Parathyroid adenoma (tissue), 2 donors: ENCODE measurements at regions not wholly inside any gene's neighbourhood (a gene's known extent, or its start where the extent isn't known, plus 50 kb on each side); places are given as distances from the start of the nearest gene placed in this dataset.

Experiments used
- H2AFZ ChIP-seq: fragments of 300-600 bp; sonication (generic); one replicate; pipeline ENCODE4 v1.7.0; 2017; ENCODE audit warnings: antibody characterized with exemption, mild to moderate bottlenecking
- H3K27ac ChIP-seq: fragments of 300-600 bp; sonication (generic); one replicate; pipeline ENCODE4 v1.7.0; 2017
- H3K27me3 ChIP-seq: fragments of 300-600 bp; sonication (generic); one replicate; pipeline ENCODE4 v1.7.0; 2017; ENCODE audit warnings: low read length; ENCODE audit not compliant: control insufficient read depth, insufficient read depth
- H3K36me3 ChIP-seq: fragments of 300-600 bp; sonication (generic); one replicate; pipeline ENCODE4 v1.7.0; 2017; ENCODE audit warnings: low read length; ENCODE audit not compliant: control insufficient read depth, insufficient read depth
- H3K4me1 ChIP-seq: fragments of 300-600 bp; sonication (generic); one replicate; pipeline ENCODE4 v1.7.0; 2017; ENCODE audit warnings: control low read depth
- H3K4me2 ChIP-seq: fragments of 300-600 bp; sonication (generic); one replicate; pipeline ENCODE4 v1.7.0; 2017; ENCODE audit warnings: low read length
- H3K4me3 ChIP-seq: fragments of 300-600 bp; sonication (generic); one replicate; pipeline ENCODE4 v1.7.0; 2017; ENCODE audit warnings: low read depth, low read length
- H3K79me2 ChIP-seq: fragments of 300-600 bp; sonication (generic); one replicate; pipeline ENCODE4 v1.7.0; 2017; ENCODE audit warnings: control low read depth
- H3K9ac ChIP-seq: fragments of 300-600 bp; sonication (generic); one replicate; pipeline ENCODE4 v1.7.0; 2017; ENCODE audit warnings: mild to moderate bottlenecking
- H3K9me3 ChIP-seq: fragments of 300-600 bp; sonication (generic); one replicate; pipeline ENCODE4 v1.7.0; 2017; ENCODE audit warnings: low read length; ENCODE audit not compliant: control insufficient read depth
- CTCF ChIP-seq: fragments of 300-600 bp; sonication (generic); IDR thresholded peaks from one replicate; pipeline ENCODE4 v1.7.0; 2017; ENCODE audit warnings: antibody characterized with exemption, mild to moderate bottlenecking
- donor health status: primary hyperparathyroidism.

GRCh38 chr17:52306314-52306713 is 147.8 kb upstream of the CA10 start:
- no peak overlapping the region for H2AFZ ChIP-seq
- no peak overlapping the region for H3K4me3 ChIP-seq
- no peaks in the 10 kb centered on the region for H3K36me3 ChIP-seq
- no peak overlapping the region for H3K27ac ChIP-seq
- no peak overlapping the region for H3K4me2 ChIP-seq
- no peak overlapping the region for H3K9ac ChIP-seq
- no peaks in the 10 kb centered on the region for H3K4me1 ChIP-seq
- no peaks in the 10 kb centered on the region for H3K27me3 ChIP-seq
- no peaks in the 10 kb centered on the region for H3K79me2 ChIP-seq
- no peak for TF ChIP-seq CTCF
- H3K9me3 ChIP-seq = no peaks in the 10 kb centered on the region

- Histone ChIP-seq H3K36me3 (no peaks in the 10 kb centered on the region), H3K9ac (no peak overlapping the region), H2AFZ (no peak overlapping the region), H3K4me2 (no peak overlapping the region), H3K27ac (no peak overlapping the region), H3K79me2 (no peaks in the 10 kb centered on the region), H3K4me1 (no peaks in the 10 kb centered on the region), H3K4me3 (no peak overlapping the region), H3K27me3 (no peaks in the 10 kb centered on the region), H3K9me3 (no peaks in the 10 kb centered on the region)
- TF ChIP-seq CTCF = no peak
Observed at GRCh38 chr17:52298881-52299280, 140.4 kb upstream of the CA10 start.

GRCh38 chr17:52297230-52298010 is 138.9 kb upstream of the CA10 start:
- Histone ChIP-seq H2AFZ (no peak overlapping the region), H3K4me3 (no peak overlapping the region), H3K79me2 (no peaks in the 10 kb centered on the region), H3K9ac (no peak overlapping the region), H3K9me3 (no peaks in the 10 kb centered on the region), H3K27ac (no peak overlapping the region), H3K27me3 (no peaks in the 10 kb centered on the region), H3K36me3 (no peaks in the 10 kb centered on the region), H3K4me1 (no peaks in the 10 kb centered on the region), H3K4me2 (no peak overlapping the region)
- peak; percentile 9 for TF ChIP-seq CTCF

- H3K4me2 ChIP-seq = no peak overlapping the region
- no peak for TF ChIP-seq CTCF
- no peaks in the 10 kb centered on the region for H3K79me2 ChIP-seq
- no peak overlapping the region for H3K4me3 ChIP-seq
- no peaks in the 10 kb centered on the region for H3K4me1 ChIP-seq
- no peaks in the 10 kb centered on the region for H3K36me3 ChIP-seq
- H3K9me3 ChIP-seq = no peaks in the 10 kb centered on the region
- no peak overlapping the region for H3K27ac ChIP-seq
- no peak overlapping the region for H3K9ac ChIP-seq
- H2AFZ ChIP-seq = no peak overlapping the region
- H3K27me3 ChIP-seq = no peaks in the 10 kb centered on the region
Observed at GRCh38 chr17:52294301-52294700, 135.8 kb upstream of the CA10 start.

GRCh38 chr17:52287611-52288010 is 129.1 kb upstream of the CA10 start:
- H3K4me1 ChIP-seq = no peaks in the 10 kb centered on the region
- no peak overlapping the region for H3K4me3 ChIP-seq
- no peak for TF ChIP-seq CTCF
- H3K36me3 ChIP-seq = no peaks in the 10 kb centered on the region
- no peak overlapping the region for H2AFZ ChIP-seq
- no peak overlapping the region for H3K4me2 ChIP-seq
- no peak overlapping the region for H3K9ac ChIP-seq
- no peak overlapping the region for H3K27ac ChIP-seq
- H3K9me3 ChIP-seq = no peaks in the 10 kb centered on the region
- H3K79me2 ChIP-seq = no peaks in the 10 kb centered on the region
- no peaks in the 10 kb centered on the region for H3K27me3 ChIP-seq
